ENCODE measurements at regions not wholly inside any gene's neighbourhood (a gene's known extent, or its start where the extent isn't known, plus 50 kb on each side); places are given as distances from the start of the nearest gene placed in this dataset.
"Not testable (repeated sequence)": the region's sequence is repeated elsewhere in the genome, so short reads cannot be mapped to it uniquely, and the experiment has no call there.

- no peak for DNase-seq
Measured at GRCh38 chr9:82761027-82761426, 301.9 kb downstream of the RASEF start.

DNA sequence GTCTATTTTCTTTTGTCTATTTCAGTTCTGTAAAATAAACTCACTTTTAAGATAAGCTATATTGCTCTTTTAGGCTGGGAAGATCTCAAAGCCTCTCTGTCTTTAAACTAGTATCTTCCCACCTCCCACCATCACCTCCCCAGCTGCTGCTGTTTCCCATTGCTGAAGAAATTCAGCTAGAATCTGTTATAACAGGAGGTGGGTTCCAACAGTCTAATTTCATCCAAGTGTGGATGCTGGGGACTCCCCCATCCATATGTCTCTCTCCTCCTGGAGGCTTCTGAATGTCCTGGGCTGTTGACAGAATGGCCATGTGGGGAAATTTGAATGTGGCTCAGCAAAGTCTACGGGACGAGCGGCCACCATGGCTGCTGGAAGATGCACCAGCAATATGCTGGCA is 301.0 kb downstream of the RASEF start:
- DNase-seq, result no peak

GRCh38 chr9:82763656-82764055 is 299.3 kb downstream of the RASEF start:
- DNase-seq, result no peak

GRCh38 chr9:82764061-82764668 is 298.8 kb downstream of the RASEF start:
- DNase-seq, result no peak

DNA sequence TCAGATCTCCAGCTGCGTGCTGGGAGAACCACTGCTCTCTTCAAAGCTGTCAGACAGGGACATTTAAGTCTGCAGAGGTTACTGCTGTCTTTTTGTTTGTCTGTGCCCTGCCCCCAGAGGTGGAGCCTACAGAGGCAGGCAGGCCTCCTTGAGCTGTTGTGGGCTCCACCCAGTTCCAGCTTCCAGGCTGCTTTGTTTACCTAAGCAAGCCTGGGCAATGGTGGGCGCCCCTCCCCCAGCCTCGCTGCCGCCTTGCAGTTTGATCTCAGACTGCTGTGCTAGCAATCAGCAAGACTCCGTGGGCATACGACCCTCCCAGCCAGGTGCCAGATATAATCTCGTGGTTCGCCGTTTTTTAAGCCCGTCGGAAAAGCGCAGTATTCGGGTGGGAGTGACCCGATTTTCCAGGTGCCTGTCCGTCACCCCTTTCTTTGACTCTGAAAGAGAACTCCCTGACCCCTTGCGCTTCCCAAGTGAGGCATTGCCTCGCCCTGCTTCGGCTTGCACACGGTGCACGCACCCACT is 288.2 kb downstream of the RASEF start:
- DNase-seq, result not testable (repeated sequence)

DNA sequence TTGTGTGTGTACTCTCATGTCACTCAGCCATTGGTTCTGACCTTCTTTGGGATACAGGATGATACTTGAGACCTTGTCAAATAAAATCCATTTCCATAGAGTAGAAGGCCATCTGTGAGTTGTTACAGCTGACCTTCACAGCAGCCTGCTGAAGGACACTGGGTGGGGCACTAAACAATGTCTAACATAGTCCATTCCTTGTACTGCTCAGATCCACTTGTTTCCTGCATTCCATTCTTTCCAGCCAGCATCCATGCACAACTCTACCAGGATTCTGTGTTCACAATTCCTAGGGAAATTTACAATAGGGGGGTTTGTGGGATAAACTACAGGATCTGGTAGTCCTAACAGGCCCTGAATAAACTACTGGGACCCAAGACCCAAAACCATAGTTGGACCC is 286.4 kb downstream of the RASEF start:
- DNase-seq, result no peak

DNA sequence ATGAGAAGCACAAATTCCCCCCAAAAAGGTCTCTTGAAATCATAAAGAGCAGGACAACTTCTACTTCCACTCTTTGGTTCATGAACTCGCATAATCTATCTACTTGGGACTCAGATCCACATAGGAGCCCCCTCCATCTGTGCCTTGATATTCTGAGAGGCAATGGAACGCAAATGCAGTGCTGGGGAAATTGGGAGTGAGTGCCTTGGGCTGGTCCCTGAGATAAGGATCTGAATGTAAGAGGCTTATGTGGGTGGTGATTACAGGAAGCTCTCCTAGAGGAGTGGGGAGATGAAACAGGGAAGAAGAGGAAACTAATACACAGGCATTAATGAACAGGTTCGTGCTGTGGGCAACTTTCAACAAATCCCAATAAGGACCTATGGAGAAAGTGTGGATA is 285.6 kb downstream of the RASEF start:
- DNase-seq, result no peak

- not testable (repeated sequence) for DNase-seq
Measured at GRCh38 chr9:82778923-82779322, 284.0 kb downstream of the RASEF start.

GRCh38 chr9:82780017-82780416 is 282.9 kb downstream of the RASEF start:
- no peak for DNase-seq

DNA sequence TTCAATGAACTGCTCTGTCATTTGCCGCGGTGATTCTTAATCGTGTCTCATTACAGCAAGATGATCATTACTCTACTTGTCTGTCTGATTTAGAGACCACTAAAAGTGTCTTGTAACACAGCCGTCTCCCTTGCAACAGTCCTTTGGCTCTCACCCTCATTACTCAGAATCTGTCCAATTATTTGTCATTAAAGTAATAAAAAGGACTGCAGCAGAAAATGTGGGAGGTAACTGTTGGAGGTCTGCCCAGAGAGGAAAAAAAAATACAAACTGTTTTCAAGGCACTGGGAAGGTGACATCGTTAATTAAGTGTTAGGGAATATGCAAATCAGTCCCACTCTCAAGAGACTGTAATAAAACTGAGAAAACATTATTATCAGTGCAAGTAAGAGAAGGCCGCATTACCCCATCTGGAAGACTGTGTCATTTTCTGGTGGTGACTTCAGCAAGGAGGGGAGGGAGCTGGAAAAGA is 281.0 kb downstream of the RASEF start:
- DNase-seq, result no peak

GRCh38 chr9:82783045-82783444 is 279.9 kb downstream of the RASEF start:
- no peak for DNase-seq

DNA sequence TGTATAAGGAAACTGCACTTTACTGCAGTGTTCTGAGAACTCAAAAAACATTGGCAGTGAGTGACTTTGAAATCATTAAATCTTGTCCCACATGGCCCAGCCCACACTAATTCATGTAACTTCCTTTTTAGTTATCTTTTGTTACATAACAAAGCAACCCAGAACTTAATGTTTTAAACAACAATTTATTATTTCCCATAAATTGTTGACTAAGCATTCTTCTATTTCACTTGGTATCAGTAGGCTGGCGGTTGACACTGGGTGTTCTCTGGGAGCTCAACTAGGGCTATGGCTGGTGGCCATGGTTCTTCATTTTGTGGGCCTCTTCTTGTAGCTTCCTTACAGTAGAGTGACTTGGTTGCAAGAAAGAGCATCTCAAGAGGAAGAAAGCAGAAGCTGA is 278.4 kb downstream of the RASEF start:
- no peak for DNase-seq

GRCh38 chr9:82789155-82789824 is 273.7 kb downstream of the RASEF start:
- DNase-seq, result no peak

DNA sequence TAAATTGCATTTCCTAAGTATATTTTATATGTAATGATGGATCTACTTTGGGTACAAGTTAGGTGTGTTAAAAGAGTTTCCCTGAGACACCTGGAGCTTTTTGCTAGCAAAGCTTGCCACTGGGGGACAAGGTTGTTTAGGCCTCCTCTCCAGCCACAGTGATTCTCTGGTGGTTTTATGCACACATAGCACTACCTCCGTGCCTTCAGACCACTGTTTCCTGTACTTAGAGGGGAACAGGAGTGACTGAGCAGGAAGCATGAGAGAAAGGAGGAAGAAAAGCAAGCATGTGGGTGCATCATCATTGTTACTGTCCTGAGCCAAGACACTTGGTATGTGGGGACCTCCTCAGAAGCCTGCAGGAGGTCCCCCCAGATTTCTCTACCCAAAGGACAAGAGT is 272.1 kb downstream of the RASEF start:
- no peak for DNase-seq

GRCh38 chr9:82791692-82792091 is 271.2 kb downstream of the RASEF start:
- DNase-seq, result no peak

DNA sequence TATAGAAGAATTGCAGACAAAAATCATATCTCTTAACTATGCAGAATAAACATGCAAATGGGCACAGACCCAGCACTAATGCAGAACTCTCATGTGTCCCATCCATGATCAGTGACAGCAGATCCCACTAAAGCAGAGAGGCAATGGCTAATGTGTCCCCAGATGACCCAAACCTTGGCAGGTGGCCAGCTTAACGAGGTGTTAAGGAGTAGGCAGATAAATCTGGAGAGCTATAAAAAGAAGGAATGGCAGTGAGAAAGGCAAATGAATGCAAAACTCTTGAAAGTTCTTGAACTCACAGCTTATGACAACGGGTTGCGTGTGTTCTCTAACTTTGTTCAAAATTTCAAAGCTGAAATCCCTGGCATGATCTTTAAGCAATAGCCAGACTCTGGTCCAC is 265.4 kb downstream of the RASEF start:
- peak; percentile 6 for DNase-seq

DNA sequence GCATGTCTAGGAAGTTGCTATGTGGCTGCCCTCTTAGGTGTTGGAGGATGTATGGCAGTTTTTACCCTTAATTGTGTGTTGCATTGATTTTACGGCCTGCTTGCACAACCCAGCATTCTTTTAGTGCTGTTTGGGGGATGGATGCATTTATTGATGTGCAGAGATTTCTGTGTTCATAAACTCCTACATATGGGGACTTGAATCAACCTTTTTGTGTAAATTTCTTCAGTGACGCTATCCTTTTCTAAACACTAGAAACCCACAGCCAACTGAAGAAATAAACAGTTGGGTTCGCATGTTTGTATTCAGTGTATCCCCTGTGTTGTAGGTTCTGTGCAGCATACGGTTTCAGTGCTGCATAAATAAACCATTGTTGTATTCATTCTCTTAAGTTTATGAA is 263.7 kb downstream of the RASEF start:
- no peak for DNase-seq

GRCh38 chr9:82805027-82805426 is 257.9 kb downstream of the RASEF start:
- no peak for DNase-seq

- DNase-seq, result no peak
Measured at GRCh38 chr9:82808478-82808877, 254.5 kb downstream of the RASEF start.

DNA sequence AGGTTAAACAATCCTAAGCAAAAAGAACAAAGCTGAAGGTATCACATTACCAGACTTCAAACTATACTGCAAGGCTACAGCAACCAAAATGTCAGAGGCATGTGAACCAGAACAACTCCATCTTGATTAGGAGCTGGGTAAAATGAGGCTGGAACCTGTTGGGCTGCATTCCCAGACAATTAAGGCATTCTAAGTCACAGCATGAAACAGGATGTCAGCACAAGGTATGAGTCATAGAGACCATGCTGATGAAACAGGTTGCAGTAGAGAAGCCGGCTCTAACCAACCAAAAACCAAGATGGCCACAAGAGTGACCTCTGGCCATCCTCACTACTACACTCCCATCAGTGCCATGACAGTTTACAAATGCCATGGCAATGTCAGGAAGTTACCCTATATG is 252.0 kb downstream of the RASEF start:
- DNase-seq, result no peak

DNA sequence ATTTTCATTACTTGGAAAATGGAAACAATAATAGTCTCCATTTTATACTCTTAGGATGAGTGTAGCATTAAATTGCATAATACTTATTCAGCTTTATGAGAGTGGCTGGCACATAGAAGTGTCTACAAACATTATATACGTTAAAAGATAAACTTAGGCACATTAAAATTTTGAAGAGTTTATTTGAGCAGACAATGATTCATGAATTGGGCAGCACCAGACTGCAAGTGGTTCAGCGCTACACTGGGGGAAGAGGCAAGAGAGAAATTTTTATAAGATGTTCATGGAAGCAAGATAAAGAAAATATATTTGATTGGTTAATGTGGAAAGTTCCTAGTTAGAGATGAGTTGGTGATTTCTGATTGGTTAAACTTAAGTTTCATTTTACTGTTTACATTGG is 243.7 kb downstream of the RASEF start:
- DNase-seq, result no peak

- DNase-seq, result no peak
Measured at GRCh38 chr9:82820186-82820585, 242.8 kb downstream of the RASEF start.

GRCh38 chr9:82829818-82830217 is 233.1 kb downstream of the RASEF start:
- no peak for DNase-seq

DNA sequence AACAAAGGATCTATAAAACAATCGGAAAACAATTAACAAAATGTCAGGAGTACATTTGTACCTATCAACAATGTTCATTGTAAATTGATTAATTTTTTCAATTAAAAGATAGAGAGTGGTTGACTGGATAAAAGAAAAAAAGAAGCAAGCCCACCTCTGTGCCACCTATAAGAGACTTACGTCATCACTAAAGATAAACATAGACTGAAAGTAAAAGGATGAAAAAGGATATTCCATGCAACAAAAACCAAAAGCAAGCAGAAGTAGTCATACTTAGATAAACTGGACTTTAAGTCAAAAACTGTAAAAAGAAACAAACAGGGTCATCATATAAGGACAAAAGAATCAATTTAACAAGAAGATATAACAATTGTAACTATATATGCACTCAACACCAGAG is 197.4 kb downstream of the RASEF start:
- no peak for DNase-seq

Measured in NCI-H345 (cell line).